ENCODE measurements at regions not wholly inside any gene's neighbourhood (a gene's known extent, or its start where the extent isn't known, plus 50 kb on each side); places are given as distances from the start of the nearest gene placed in this dataset.

GRCh38 chr1:223014142-223014873, 128.7 kb downstream of the TLR5 start:
- Histone ChIP-seq H3K9me3 (no peaks in the 10 kb centered on the region), H3K36me3 (ENCODE audit: control insufficient read depth, insufficient read depth, low read length) (no peaks in the 10 kb centered on the region), H3K27me3 (replicated peaks; ENCODE audit: control insufficient read depth, insufficient read depth, low read length) (no peaks in the 10 kb centered on the region), H3K4me1 (peaks cover 45% of the 10 kb centered on the region), H3K4me3 (ENCODE audit: low read depth, low read length) (no peak overlapping the region)
- peak overlapping the region; percentile 44 for H3K27ac Mint-ChIP-seq (ENCODE audit: unreplicated experiment)
- intact Hi-C loops (cut with micrococcal nuclease; ENCODE audit: unreplicated experiment), result loop anchor here (1.0 kb wide), 2 partner anchors 14 to 67 kb away; no protein-coding TSS in a partner anchor
- peak; percentile 63 to 64 for DNase-seq
- H3K4me1 Mint-ChIP-seq (ENCODE audit: low read depth, unreplicated experiment), result peaks cover 48% of the 10 kb centered on the region
- H3K4me3 Mint-ChIP-seq (ENCODE audit: unreplicated experiment), result no peak overlapping the region
- CTCF ChIA-PET, result no interaction called here
- no TSS peak for BruUV-seq (replicated peaks)
- peaks cover 6% of the 10 kb centered on the region for H3K36me3 Mint-ChIP-seq (ENCODE audit: insufficient read depth, unreplicated experiment)
- no peaks in the 10 kb centered on the region for H3K27me3 Mint-ChIP-seq (ENCODE audit: insufficient read depth, unreplicated experiment)
- no peak for TF ChIP-seq CTCF (IDR thresholded peaks at IDR 0.05; ENCODE audit: insufficient read depth in 1 of 2, low read depth in 1 of 2, low read length in 1 of 2, severe bottlenecking in 1 of 2, unreplicated experiment in 1 of 2)
- POLR2A ChIA-PET, result no interaction called here
- H3K9me3 Mint-ChIP-seq (ENCODE audit: unreplicated experiment), result no peaks in the 10 kb centered on the region

GRCh38 chr1:223016381-223016780, 126.7 kb downstream of the TLR5 start:
- ChIA-PET CTCF (no interaction called here), POLR2A (no interaction called here)
- Mint-ChIP-seq H3K27me3 (ENCODE audit: insufficient read depth, unreplicated experiment) (no peaks in the 10 kb centered on the region), H3K27ac (ENCODE audit: unreplicated experiment) (peak overlapping the region; percentile 75), H3K4me3 (ENCODE audit: unreplicated experiment) (no peak overlapping the region), H3K4me1 (ENCODE audit: low read depth, unreplicated experiment) (peaks cover 45% of the 10 kb centered on the region), H3K9me3 (ENCODE audit: unreplicated experiment) (no peaks in the 10 kb centered on the region), H3K36me3 (ENCODE audit: insufficient read depth, unreplicated experiment) (peaks cover 6% of the 10 kb centered on the region)
- no peaks in the 10 kb centered on the region for H3K36me3 ChIP-seq (ENCODE audit: control insufficient read depth, insufficient read depth, low read length)
- H3K27me3 ChIP-seq (replicated peaks; ENCODE audit: control insufficient read depth, insufficient read depth, low read length), result no peaks in the 10 kb centered on the region
- H3K4me1 ChIP-seq, result peaks cover 50% of the 10 kb centered on the region
- intact Hi-C loops (cut with micrococcal nuclease; ENCODE audit: unreplicated experiment), result no loop called here
- H3K4me3 ChIP-seq (ENCODE audit: low read depth, low read length), result no peak overlapping the region
- no TSS peak for BruUV-seq (replicated peaks)
- no peak for DNase-seq
- TF ChIP-seq CTCF (IDR thresholded peaks at IDR 0.05; ENCODE audit: insufficient read depth in 1 of 2, low read depth in 1 of 2, low read length in 1 of 2, severe bottlenecking in 1 of 2, unreplicated experiment in 1 of 2), result no peak
- no peaks in the 10 kb centered on the region for H3K9me3 ChIP-seq

- H3K4me1 Mint-ChIP-seq (ENCODE audit: low read depth, unreplicated experiment), result peaks cover 43% of the 10 kb centered on the region
- ChIA-PET CTCF (no interaction called here), POLR2A (no interaction called here)
- H3K4me3 ChIP-seq (ENCODE audit: low read depth, low read length), result no peak overlapping the region
- peak overlapping the region; percentile 75 for H3K27ac Mint-ChIP-seq (ENCODE audit: unreplicated experiment)
- peaks cover 49% of the 10 kb centered on the region for H3K4me1 ChIP-seq
- no peaks in the 10 kb centered on the region for H3K9me3 Mint-ChIP-seq (ENCODE audit: unreplicated experiment)
- BruUV-seq (replicated peaks), result no TSS peak
- H3K36me3 Mint-ChIP-seq (ENCODE audit: insufficient read depth, unreplicated experiment), result peaks cover 6% of the 10 kb centered on the region
- TF ChIP-seq CTCF (IDR thresholded peaks at IDR 0.05; ENCODE audit: insufficient read depth in 1 of 2, low read depth in 1 of 2, low read length in 1 of 2, severe bottlenecking in 1 of 2, unreplicated experiment in 1 of 2), result no peak
- DNase-seq, result no peak
- no peaks in the 10 kb centered on the region for H3K27me3 Mint-ChIP-seq (ENCODE audit: insufficient read depth, unreplicated experiment)
- no peak overlapping the region for H3K4me3 Mint-ChIP-seq (ENCODE audit: unreplicated experiment)
- no peaks in the 10 kb centered on the region for H3K27me3 ChIP-seq (replicated peaks; ENCODE audit: control insufficient read depth, insufficient read depth, low read length)
- intact Hi-C loops (cut with micrococcal nuclease; ENCODE audit: unreplicated experiment), result no loop called here
- H3K9me3 ChIP-seq, result no peaks in the 10 kb centered on the region
- no peaks in the 10 kb centered on the region for H3K36me3 ChIP-seq (ENCODE audit: control insufficient read depth, insufficient read depth, low read length)
Observed at GRCh38 chr1:223016890-223017289, 126.2 kb downstream of the TLR5 start.

Data from Caco-2 (cell line).